K562 (cell line): ENCODE measurements at regions not wholly inside any gene's neighbourhood (a gene's known extent, or its start where the extent isn't known, plus 50 kb on each side); places are given as distances from the start of the nearest gene placed in this dataset.

Source experiments
- CBFA2T3 ChIP-seq: fragments of 450-650 bp; IDR thresholded peaks from 2 replicates; pipeline ENCODE4 v1.6.1; 2017
- ETS2 ChIP-seq: IDR thresholded peaks from 2 replicates; pipeline ENCODE4 v1.6.1; 2016; ENCODE audit warnings: borderline replicate concordance, missing genetic modification characterization, mild to moderate bottlenecking, moderate library complexity, missing compliant biosample characterization; ENCODE audit not compliant: poor library complexity, severe bottlenecking
- JUND ChIP-seq, 2 experiments: IDR thresholded peaks; 2 replicates in 1 of 2; 3 replicates in 1 of 2; pipeline ENCODE4 v1.6.1; 2011; ENCODE audit warnings: borderline replicate concordance in 2 of 2, low read depth in 2 of 2, low read length in 2 of 2, improper control_type of control experiment in 1 of 2, missing biosample characterization in 1 of 2, missing genetic modification characterization in 1 of 2, missing genetic modification reagents in 1 of 2
- NEUROD1 ChIP-seq: fragments of 150-350 bp; IDR thresholded peaks from 2 replicates; pipeline ENCODE4 v1.6.1; 2014; ENCODE audit warnings: borderline replicate concordance, low read length, low read depth; ENCODE audit not compliant: partially characterized antibody
- POLR2AphosphoS5 ChIP-seq: IDR thresholded peaks from 2 replicates; pipeline ENCODE4 v1.6.1; 2011; ENCODE audit warnings: mild to moderate bottlenecking, low read depth, low read length, moderate library complexity; ENCODE audit not compliant: control insufficient read depth, insufficient read depth
- USF1 ChIP-seq: sonication (generic); formaldehyde crosslinking; IDR thresholded peaks from 2 replicates; pipeline ENCODE4 v1.9.0; 2022; ENCODE audit warnings: mild to moderate bottlenecking, missing genetic modification reagents
- ZNF324 ChIP-seq: fragments of 250-450 bp; sonication (Bioruptor Pico); IDR thresholded peaks from 2 replicates; pipeline ENCODE4 v1.4.0; 2020; ENCODE audit warnings: mild to moderate bottlenecking
- TF ChIP-seq, protein P1 (sequence below), 3 experiments: IDR thresholded peaks in 2 of 3; conservative IDR thresholded peaks in 1 of 3; 2 replicates each; pipeline ENCODE4 v1.5.1; 2011 to 2012; ENCODE audit warnings: low read length in 3 of 3, mild to moderate bottlenecking in 3 of 3, control low read depth in 2 of 3, improper control_type of control experiment in 1 of 3, inconsistent platforms in 1 of 3, low read depth in 1 of 3, mixed read lengths in 1 of 3, moderate library complexity in 1 of 3; ENCODE audit not compliant: insufficient read depth in 2 of 3

GRCh38 chr5:93201061-93201460 lies 380.0 kb downstream of the NR2F1-AS1 start:
- TF ChIP-seq NEUROD1 = no peak
- TF ChIP-seq, protein P1, sequence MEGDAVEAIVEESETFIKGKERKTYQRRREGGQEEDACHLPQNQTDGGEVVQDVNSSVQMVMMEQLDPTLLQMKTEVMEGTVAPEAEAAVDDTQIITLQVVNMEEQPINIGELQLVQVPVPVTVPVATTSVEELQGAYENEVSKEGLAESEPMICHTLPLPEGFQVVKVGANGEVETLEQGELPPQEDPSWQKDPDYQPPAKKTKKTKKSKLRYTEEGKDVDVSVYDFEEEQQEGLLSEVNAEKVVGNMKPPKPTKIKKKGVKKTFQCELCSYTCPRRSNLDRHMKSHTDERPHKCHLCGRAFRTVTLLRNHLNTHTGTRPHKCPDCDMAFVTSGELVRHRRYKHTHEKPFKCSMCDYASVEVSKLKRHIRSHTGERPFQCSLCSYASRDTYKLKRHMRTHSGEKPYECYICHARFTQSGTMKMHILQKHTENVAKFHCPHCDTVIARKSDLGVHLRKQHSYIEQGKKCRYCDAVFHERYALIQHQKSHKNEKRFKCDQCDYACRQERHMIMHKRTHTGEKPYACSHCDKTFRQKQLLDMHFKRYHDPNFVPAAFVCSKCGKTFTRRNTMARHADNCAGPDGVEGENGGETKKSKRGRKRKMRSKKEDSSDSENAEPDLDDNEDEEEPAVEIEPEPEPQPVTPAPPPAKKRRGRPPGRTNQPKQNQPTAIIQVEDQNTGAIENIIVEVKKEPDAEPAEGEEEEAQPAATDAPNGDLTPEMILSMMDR (IDR thresholded peaks at IDR 0.05 in 2 of 3, conservative IDR thresholded peaks at IDR 0.05 in 1 of 3; ENCODE audit: insufficient read depth in 2 of 3, low read depth in 1 of 3, low read length in 3 of 3) = no peak
- TF ChIP-seq ZNF324 (CRISPR knock-in tag) = no peak
- TF ChIP-seq POLR2AphosphoS5 = no peak
- TF ChIP-seq USF1 (CRISPR knock-in tag) = no peak
- no peak for TF ChIP-seq CBFA2T3
- TF ChIP-seq JUND (IDR thresholded peaks at IDR 0.05; ENCODE audit: borderline replicate concordance, low read depth, low read length) = no peak
- no peak for TF ChIP-seq JUND (tag; IDR thresholded peaks at IDR 0.05; ENCODE audit: borderline replicate concordance, low read depth, low read length)
- no peak for TF ChIP-seq ETS2
